Suprapubic skin (tissue), 4 donors: ENCODE measurements at regions not wholly inside any gene's neighbourhood (a gene's known extent, or its start where the extent isn't known, plus 50 kb on each side); places are given as distances from the start of the nearest gene placed in this dataset.

Experiments
- DNase-seq, 2 donors: peaks; one replicate each; pipeline ENCODE4 v3.0.0-alpha.2; 2019; ENCODE audit warnings: low spot score in 2 of 2
- H3K27ac ChIP-seq: fragments of 200-600 bp; sonication (generic); one replicate; pipeline ENCODE4 v1.5.1; 2019
- H3K27me3 ChIP-seq: fragments of 200-600 bp; sonication (generic); one replicate; pipeline ENCODE4 v1.5.1; 2019
- H3K36me3 ChIP-seq: fragments of 200-600 bp; sonication (generic); one replicate; pipeline ENCODE4 v1.5.1; 2019
- H3K4me1 ChIP-seq: fragments of 200-600 bp; sonication (generic); one replicate; pipeline ENCODE4 v1.5.1; 2019
- H3K4me3 ChIP-seq: fragments of 200-600 bp; sonication (generic); one replicate; pipeline ENCODE4 v1.5.1; 2019; ENCODE audit warnings: mild to moderate bottlenecking
- H3K9me3 ChIP-seq: fragments of 200-600 bp; sonication (generic); one replicate; pipeline ENCODE4 v1.5.1; 2019
- CTCF ChIP-seq, 2 donors: fragments of 200-600 bp in 1 of 2; fragments of 450-650 bp in 1 of 2; sonication (generic) in 1 of 2; IDR thresholded peaks; one replicate each; pipeline ENCODE4 v1.5.1; 2016 to 2019; ENCODE audit warnings: antibody characterized with exemption in 2 of 2, mild to moderate bottlenecking in 1 of 2, moderate library complexity in 1 of 2
- EP300 ChIP-seq: sonication (generic); formaldehyde crosslinking; IDR thresholded peaks from one replicate; pipeline ENCODE4 v1.6.1; 2017; ENCODE audit warnings: antibody characterized with exemption
- POLR2A ChIP-seq, 2 donors: fragments of 450-650 bp; IDR thresholded peaks; one replicate each; pipeline ENCODE4 v1.6.1; 2017; ENCODE audit warnings: antibody characterized with exemption in 2 of 2, mild to moderate bottlenecking in 2 of 2, moderate library complexity in 2 of 2
- POLR2AphosphoS5 ChIP-seq, 3 donors: sonication (generic); formaldehyde crosslinking; IDR thresholded peaks; one replicate each; pipeline ENCODE4 v1.6.1; 2017; ENCODE audit warnings: antibody characterized with exemption in 3 of 3
- WGBS: methylation state at CpG from one replicate; pipeline ENCODE4 v1.1.5; 2018; 5-methylcytosine and 5-hydroxymethylcytosine counted together

DNA sequence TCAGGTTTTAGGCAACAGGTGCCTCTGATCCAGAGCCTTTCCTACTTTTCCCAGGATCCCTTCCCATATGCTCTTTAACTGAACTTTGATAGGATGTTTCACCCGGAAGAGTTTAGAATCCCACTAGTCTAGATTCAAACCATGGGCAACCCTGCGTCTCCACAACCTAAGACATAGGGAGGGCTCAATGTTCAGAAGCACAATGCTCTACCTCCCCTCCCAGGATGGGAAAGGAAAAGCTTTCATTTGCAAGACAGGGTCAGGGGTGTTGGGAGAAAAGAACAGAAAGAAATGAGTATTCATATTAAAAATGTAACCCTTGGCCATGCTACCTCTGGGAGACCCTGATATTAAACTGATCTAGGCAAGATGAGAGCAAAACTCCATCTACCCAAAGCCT is 230.4 kb downstream of the MREG start:
- no peak overlapping the region for H3K27ac ChIP-seq
- WGBS = 100% methylated on average over 2 of the region's 2 CpGs
- H3K4me3 ChIP-seq = no peak overlapping the region
- no peak for DNase-seq
- peaks cover 3% of the 10 kb centered on the region for H3K4me1 ChIP-seq
- no peaks in the 10 kb centered on the region for H3K36me3 ChIP-seq
- TF ChIP-seq POLR2A (IDR thresholded peaks at IDR 0.05) = no peak
- no peak for TF ChIP-seq POLR2AphosphoS5 (IDR thresholded peaks at IDR 0.05)
- no peak for TF ChIP-seq EP300
- no peak for TF ChIP-seq CTCF (IDR thresholded peaks at IDR 0.05)
- no peaks in the 10 kb centered on the region for H3K9me3 ChIP-seq
- H3K27me3 ChIP-seq = no peaks in the 10 kb centered on the region

- 80% methylated on average over 1 of the region's 1 CpG for WGBS
- no peak overlapping the region for H3K4me3 ChIP-seq
- H3K9me3 ChIP-seq = no peaks in the 10 kb centered on the region
- H3K4me1 ChIP-seq = peaks cover 3% of the 10 kb centered on the region
- TF ChIP-seq POLR2AphosphoS5 (IDR thresholded peaks at IDR 0.05) (no peak), POLR2A (IDR thresholded peaks at IDR 0.05) (no peak), EP300 (no peak), CTCF (IDR thresholded peaks at IDR 0.05) (no peak)
- DNase-seq = no peak
- H3K27me3 ChIP-seq = no peaks in the 10 kb centered on the region
- no peaks in the 10 kb centered on the region for H3K36me3 ChIP-seq
- no peak overlapping the region for H3K27ac ChIP-seq
Measured at GRCh38 chr2:215782295-215782694, 231.1 kb downstream of the MREG start.

- 45% methylated on average over 3 of the region's 3 CpGs for whole genome bisulfite sequencing
- Histone ChIP-seq H3K4me3 (no peak overlapping the region), H3K27me3 (no peaks in the 10 kb centered on the region), H3K27ac (no peak overlapping the region), H3K36me3 (no peaks in the 10 kb centered on the region), H3K4me1 (peaks cover 3% of the 10 kb centered on the region), H3K9me3 (no peaks in the 10 kb centered on the region)
- TF ChIP-seq EP300 (no peak), CTCF (IDR thresholded peaks at IDR 0.05) (no peak), POLR2A (IDR thresholded peaks at IDR 0.05) (no peak), POLR2AphosphoS5 (IDR thresholded peaks at IDR 0.05) (no peak)
- no peak for DNase-seq
Measured at GRCh38 chr2:215780907-215781685, 232.3 kb downstream of the MREG start.

DNA sequence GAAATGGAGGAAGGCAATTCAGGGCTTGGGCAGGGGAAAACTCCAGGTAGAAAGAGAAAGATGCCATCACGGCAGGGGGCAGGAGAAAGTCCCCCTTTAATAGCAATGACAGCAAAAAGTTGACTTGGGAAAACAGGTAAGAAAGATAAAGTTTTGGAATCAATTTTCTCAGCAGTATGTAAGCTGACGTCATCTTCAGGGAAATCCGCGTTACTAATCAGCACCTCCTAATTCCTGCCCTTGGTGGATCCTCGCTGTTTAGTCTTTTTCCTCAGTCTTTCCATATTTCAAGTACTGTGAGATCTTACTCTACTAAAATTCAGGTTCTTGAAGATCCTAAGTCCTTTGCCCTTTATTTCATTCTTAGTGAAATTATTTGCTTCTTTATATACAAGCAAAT is 233.0 kb downstream of the MREG start:
- Histone ChIP-seq H3K27me3 (no peaks in the 10 kb centered on the region), H3K9me3 (no peaks in the 10 kb centered on the region), H3K36me3 (no peaks in the 10 kb centered on the region), H3K27ac (no peak overlapping the region), H3K4me1 (peaks cover 3% of the 10 kb centered on the region), H3K4me3 (no peak overlapping the region)
- TF ChIP-seq EP300 = no peak
- no peak for TF ChIP-seq POLR2AphosphoS5 (IDR thresholded peaks at IDR 0.05)
- no peak for TF ChIP-seq POLR2A (IDR thresholded peaks at IDR 0.05)
- TF ChIP-seq CTCF (IDR thresholded peaks at IDR 0.05) = no peak
- WGBS = 69% methylated on average over 5 of the region's 5 CpGs
- DNase-seq = no peak

DNA sequence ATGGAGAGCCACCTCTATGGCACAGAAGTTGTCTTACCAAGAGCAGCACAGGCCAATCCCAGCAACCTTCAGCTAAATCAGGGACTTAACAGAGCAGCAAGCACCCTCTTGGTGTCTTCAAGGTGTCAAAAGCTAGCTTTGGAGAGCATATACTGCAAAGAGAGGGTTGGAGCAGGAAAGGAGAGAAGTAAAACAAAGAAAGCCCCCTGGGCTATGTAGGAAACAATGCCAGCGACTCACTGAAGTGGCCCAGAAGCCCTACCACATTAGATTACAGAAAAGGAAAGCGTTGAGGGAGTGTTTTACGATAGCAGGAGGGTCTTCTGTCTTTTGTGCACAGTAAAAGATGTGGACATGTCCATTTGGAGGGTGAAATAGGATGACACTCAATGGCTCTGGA is 233.4 kb downstream of the MREG start:
- Histone ChIP-seq H3K27ac (no peak overlapping the region), H3K36me3 (no peaks in the 10 kb centered on the region), H3K4me3 (no peak overlapping the region), H3K4me1 (peaks cover 3% of the 10 kb centered on the region), H3K9me3 (no peaks in the 10 kb centered on the region), H3K27me3 (no peaks in the 10 kb centered on the region)
- TF ChIP-seq POLR2A (IDR thresholded peaks at IDR 0.05) = no peak
- no peak for TF ChIP-seq EP300
- TF ChIP-seq CTCF (IDR thresholded peaks at IDR 0.05) = no peak
- no peak for TF ChIP-seq POLR2AphosphoS5 (IDR thresholded peaks at IDR 0.05)
- 91% methylated on average over 3 of the region's 3 CpGs for WGBS
- no peak for DNase-seq
